Ectodermal cell (in vitro differentiated cells): ENCODE measurements at regions not wholly inside any gene's neighbourhood (a gene's known extent, or its start where the extent isn't known, plus 50 kb on each side); places are given as distances from the start of the nearest gene placed in this dataset.

Experiments used
- H3K27ac ChIP-seq: 2 replicates; pipeline ENCODE4 v1.7.0; 2013; ENCODE audit warnings: mild to moderate bottlenecking, low read depth, low read length; ENCODE audit not compliant: insufficient read depth, poor library complexity, severe bottlenecking
- H3K27me3 ChIP-seq: 2 replicates; pipeline ENCODE4 v1.7.0; 2013; ENCODE audit warnings: mild to moderate bottlenecking, low read length; ENCODE audit not compliant: insufficient read depth, control insufficient read depth, poor library complexity, severe bottlenecking
- H3K36me3 ChIP-seq: one replicate; pipeline ENCODE4 v1.7.0; 2013; ENCODE audit warnings: low read length; ENCODE audit not compliant: control insufficient read depth, insufficient read depth
- H3K4me1 ChIP-seq: one replicate; pipeline ENCODE4 v1.7.0; 2013; ENCODE audit warnings: low read length; ENCODE audit not compliant: control insufficient read depth, insufficient read depth
- H3K4me3 ChIP-seq: 2 replicates; pipeline ENCODE4 v1.7.0; 2013; ENCODE audit warnings: low read depth, low read length, control low read depth; ENCODE audit not compliant: insufficient read depth
- H3K9me3 ChIP-seq: 2 replicates; pipeline ENCODE4 v1.7.0; 2013; ENCODE audit warnings: mild to moderate bottlenecking, low read length, moderate library complexity; ENCODE audit not compliant: control insufficient read depth
- WGBS, 2 experiments: methylation state at CpG; one replicate each; pipeline ENCODE4 v1.1.7; 2013; ENCODE audit warnings: missing lambda C conversion rate in 2 of 2; 5-methylcytosine and 5-hydroxymethylcytosine counted together

DNA sequence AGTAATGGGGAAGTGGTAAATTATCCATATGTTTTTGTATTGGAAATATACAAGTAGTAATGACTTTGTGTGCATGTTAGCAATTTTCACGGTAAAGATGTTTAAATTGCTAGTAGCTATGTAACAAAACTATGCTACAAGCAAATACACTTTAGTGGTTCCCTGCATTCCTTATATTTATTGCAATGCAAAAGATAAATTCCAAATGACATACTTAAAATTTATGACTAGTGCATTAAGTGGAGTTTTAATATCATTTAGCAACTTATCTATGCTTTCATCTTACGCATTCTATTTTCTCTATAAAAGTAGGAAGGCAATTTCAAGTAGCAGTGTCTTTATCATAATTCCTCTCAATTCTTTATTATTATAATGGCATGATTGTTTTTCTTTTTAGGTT, 482.8 kb downstream of the SLITRK5 start:
- Histone ChIP-seq H3K4me3 (no peak overlapping the region), H3K36me3 (no peaks in the 10 kb centered on the region), H3K9me3 (no peaks in the 10 kb centered on the region), H3K27me3 (no peaks in the 10 kb centered on the region), H3K27ac (no peak overlapping the region), H3K4me1 (no peaks in the 10 kb centered on the region)
- WGBS, 2 experiments, result 100% methylated on average over 1 of the region's 2 CpGs; no CpG with 5 or more reads in 1 of the 2 experiments

DNA sequence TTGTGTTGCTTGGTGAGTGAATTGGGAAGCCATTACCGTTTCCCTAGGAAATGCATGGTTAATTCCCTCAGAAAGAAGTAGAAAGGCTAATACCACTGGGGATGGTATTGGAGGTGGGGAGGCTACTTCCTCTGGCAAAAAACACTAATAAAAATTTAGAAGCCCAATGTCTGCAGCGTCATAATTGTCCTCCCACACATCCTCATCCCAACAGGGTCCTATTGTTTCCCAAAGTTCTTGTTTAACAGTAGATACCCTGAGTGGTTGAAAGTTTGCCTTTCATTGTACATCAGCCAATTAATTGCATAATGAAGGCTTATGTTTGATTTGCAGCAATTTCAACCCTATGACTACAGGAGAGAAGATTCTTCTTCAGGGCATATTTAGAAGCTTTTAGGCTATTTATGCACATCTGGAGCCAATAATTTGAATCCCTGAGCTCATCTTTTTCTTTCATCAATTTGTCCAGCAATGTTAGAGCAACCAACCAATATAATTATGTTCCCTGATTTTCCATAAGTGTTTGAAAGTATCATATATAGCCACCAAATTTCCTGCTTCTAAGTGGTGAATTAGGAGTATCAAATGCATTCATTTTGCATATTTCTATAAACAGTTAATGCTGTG, 491.0 kb downstream of the SLITRK5 start:
- no peak overlapping the region for H3K27ac ChIP-seq
- H3K4me3 ChIP-seq, result no peak overlapping the region
- H3K4me1 ChIP-seq, result no peaks in the 10 kb centered on the region
- H3K9me3 ChIP-seq, result no peaks in the 10 kb centered on the region
- no peaks in the 10 kb centered on the region for H3K27me3 ChIP-seq
- WGBS, 2 experiments, result 92 to 93% methylated on average over 1 to 2 of the region's 2 CpGs
- H3K36me3 ChIP-seq, result no peaks in the 10 kb centered on the region

DNA sequence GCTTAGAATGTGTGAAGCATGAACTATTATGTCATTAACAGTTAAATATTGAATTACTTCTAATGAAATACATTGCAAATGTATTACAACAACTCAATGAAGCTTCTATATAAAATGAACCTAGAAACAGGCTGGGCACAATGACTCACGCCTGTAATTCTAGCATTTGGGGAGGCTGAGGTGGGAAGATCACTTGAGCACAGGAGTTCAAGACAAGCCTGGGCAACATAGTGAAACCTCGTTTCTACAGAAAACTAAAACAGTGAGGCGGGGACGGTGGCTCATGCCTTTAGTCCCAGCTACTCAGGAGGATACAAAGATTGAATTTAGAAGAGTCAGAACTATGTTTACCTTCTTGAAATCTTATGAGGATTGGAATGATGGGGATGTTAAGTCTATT, 505.1 kb downstream of the SLITRK5 start:
- Histone ChIP-seq H3K36me3 (no peaks in the 10 kb centered on the region), H3K4me1 (no peaks in the 10 kb centered on the region), H3K4me3 (no peak overlapping the region), H3K9me3 (no peaks in the 10 kb centered on the region), H3K27me3 (no peaks in the 10 kb centered on the region), H3K27ac (no peak overlapping the region)
- WGBS, 2 experiments, result 79 to 93% methylated on average over 4 of the region's 4 CpGs

DNA sequence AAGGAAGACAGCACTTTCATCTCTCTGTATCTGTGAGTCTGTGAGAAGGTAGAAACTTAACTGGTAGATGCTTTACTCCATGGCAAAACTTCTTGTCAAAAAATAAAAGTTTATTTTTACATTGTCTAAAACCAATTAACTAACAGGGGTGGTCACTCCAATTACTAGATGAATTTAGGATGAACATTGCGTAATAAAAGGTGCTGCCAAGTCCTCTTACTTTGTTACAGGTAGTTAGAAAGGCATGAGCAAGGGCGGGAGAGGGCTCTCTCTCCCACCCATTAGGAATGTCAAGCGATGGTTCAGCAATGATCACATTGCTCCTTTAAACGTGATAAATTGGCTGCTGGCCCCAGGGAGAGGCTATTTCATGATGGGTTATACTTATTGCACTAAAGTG, 512.3 kb downstream of the SLITRK5 start:
- H3K9me3 ChIP-seq, result no peaks in the 10 kb centered on the region
- H3K4me3 ChIP-seq, result no peak overlapping the region
- WGBS, 2 experiments, result 90 to 94% methylated on average over 4 of the region's 4 CpGs
- no peak overlapping the region for H3K27ac ChIP-seq
- H3K4me1 ChIP-seq, result no peaks in the 10 kb centered on the region
- H3K27me3 ChIP-seq, result no peaks in the 10 kb centered on the region
- no peaks in the 10 kb centered on the region for H3K36me3 ChIP-seq

DNA sequence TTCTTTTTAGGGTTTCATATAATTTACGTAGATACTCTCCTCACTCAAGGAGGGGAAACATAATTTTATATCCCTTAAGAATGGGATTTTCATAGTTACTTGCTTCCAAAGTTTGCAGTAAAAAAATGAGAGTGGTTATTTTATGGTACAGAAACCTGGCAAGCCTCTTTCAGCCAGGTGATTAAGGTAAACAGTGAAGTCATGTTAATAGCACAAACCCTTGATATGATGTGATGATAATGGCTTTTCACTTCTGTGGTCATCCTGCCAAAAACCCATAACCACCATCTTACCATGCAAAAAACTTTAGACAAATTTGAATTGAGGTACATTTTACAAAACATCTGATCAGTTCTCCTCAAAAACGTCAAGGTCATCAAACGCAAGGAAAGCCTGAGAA, 517.8 kb downstream of the SLITRK5 start:
- no peaks in the 10 kb centered on the region for H3K36me3 ChIP-seq
- H3K4me3 ChIP-seq, result no peak overlapping the region
- no peaks in the 10 kb centered on the region for H3K9me3 ChIP-seq
- WGBS, 2 experiments, result 96% methylated on average over 2 to 3 of the region's 3 CpGs
- no peaks in the 10 kb centered on the region for H3K27me3 ChIP-seq
- H3K27ac ChIP-seq, result no peak overlapping the region
- no peaks in the 10 kb centered on the region for H3K4me1 ChIP-seq

DNA sequence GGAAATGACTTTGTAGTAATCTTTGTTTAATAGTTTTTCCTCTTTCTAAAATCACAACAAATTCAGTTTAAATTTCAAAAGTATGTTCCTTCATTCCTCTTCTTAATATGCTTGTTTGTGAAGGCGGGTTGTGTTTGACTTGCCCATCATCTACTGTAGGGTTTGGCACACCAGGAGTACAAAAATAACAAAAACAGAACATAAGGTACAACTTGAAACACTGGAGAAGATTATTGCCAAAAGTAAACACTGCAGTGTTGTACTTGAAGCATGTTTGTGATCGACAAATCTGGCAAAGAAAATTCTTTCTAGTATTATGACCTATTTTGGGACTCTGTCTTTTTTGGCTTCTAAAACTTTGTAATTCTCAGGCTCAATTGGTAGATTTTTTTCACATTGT, 518.6 kb downstream of the SLITRK5 start:
- WGBS, 2 experiments, result 96 to 100% methylated on average over 1 to 2 of the region's 2 CpGs

DNA sequence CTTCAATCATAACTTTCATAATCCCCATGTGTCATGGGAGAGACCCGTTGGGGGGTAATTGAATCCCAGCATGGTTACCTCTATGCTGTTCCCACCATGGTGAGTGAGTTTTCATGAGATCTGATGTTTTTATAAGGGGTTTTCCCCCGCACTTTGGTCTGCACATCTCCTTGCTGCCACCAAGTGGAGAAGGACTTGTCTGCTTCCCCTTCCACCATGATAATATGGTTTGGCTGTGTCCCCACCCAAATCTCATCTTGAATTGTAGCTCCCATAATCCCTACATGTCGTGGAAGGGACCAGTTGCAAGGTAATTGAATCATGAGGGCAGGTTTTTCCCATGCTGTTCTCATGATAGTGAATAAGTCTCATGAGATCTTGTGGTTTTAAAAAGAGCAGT, 524.9 kb downstream of the SLITRK5 start:
- Histone ChIP-seq H3K27ac (no peak overlapping the region), H3K9me3 (no peaks in the 10 kb centered on the region), H3K36me3 (no peaks in the 10 kb centered on the region), H3K4me1 (no peaks in the 10 kb centered on the region), H3K27me3 (no peaks in the 10 kb centered on the region), H3K4me3 (no peak overlapping the region)
- WGBS, 2 experiments, result 85 to 90% methylated on average over 2 to 3 of the region's 3 CpGs

More for the DNA sequence above, 518.6 kb downstream of the SLITRK5 start:
- Histone ChIP-seq H3K4me3 (no peak overlapping the region), H3K9me3 (no peaks in the 10 kb centered on the region), H3K27ac (no peak overlapping the region), H3K36me3 (no peaks in the 10 kb centered on the region), H3K27me3 (no peaks in the 10 kb centered on the region), H3K4me1 (no peaks in the 10 kb centered on the region)

DNA sequence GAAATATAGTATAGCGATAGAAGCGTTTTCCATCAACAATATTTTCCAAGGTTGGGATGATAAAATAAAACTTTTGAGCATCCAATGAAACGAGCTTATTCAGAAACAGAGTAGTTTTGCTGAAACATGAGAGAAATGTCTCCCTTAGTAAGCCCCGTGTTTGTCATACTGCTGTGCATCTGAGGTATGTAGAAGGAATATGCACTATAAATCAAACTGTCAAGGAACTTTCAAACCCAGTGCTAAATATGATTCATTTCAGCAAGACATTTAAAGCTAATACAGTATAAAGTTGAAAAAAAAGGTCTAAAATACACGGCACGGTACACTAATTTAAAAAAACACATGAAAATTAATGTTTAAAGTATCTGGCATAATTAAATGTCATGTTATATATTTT, 546.2 kb downstream of the SLITRK5 start:
- Histone ChIP-seq H3K27me3 (no peaks in the 10 kb centered on the region), H3K27ac (no peak overlapping the region), H3K4me3 (no peak overlapping the region), H3K4me1 (no peaks in the 10 kb centered on the region), H3K36me3 (no peaks in the 10 kb centered on the region), H3K9me3 (no peaks in the 10 kb centered on the region)
- 98 to 100% methylated on average over 4 to 6 of the region's 6 CpGs for WGBS, 2 experiments

DNA sequence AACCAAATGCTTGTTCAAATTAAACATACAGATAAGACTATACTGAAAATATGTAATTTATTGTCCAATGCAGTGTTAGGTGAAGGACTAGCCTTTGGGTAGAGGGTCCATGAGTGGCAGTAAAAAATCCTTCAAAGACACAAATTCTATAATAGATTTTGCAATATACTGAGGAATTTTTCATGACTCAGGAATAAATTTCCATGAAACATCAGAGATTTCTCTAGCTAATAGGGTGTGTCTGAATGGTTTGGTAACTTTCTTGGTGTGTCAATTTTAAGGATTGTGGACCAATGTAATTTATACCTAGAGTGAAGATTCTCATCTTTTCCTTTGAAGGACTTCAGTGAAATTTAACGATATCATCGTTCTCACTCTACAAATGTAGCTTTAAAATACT, 546.7 kb downstream of the SLITRK5 start:
- H3K36me3 ChIP-seq, result no peaks in the 10 kb centered on the region
- no peaks in the 10 kb centered on the region for H3K4me1 ChIP-seq
- no peak overlapping the region for H3K27ac ChIP-seq
- no peaks in the 10 kb centered on the region for H3K9me3 ChIP-seq
- no peak overlapping the region for H3K4me3 ChIP-seq
- WGBS, 2 experiments, result 96% methylated on average over 2 of the region's 2 CpGs; no CpG with 5 or more reads in 1 of the 2 experiments
- no peaks in the 10 kb centered on the region for H3K27me3 ChIP-seq

DNA sequence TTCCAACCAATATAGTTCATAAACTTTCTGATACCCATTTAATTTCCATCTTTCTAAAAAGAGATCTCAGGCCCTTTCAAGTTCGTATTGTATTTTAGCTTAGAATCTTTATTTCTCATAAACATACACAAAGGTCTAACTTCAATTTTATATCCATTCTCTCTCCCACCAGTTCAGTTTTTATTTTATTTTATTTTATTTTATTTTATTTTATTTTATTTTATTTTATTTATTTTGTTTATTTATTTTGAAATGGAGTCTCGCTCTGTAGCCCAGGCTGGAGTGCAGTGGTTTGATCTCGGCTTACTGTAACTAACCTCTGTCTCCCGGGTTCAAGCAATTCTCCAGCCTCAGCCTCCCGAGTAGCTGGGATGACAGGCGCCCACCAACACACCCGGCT, 552.8 kb downstream of the SLITRK5 start:
- WGBS, 2 experiments, result 92 to 95% methylated on average over 7 of the region's 7 CpGs

DNA sequence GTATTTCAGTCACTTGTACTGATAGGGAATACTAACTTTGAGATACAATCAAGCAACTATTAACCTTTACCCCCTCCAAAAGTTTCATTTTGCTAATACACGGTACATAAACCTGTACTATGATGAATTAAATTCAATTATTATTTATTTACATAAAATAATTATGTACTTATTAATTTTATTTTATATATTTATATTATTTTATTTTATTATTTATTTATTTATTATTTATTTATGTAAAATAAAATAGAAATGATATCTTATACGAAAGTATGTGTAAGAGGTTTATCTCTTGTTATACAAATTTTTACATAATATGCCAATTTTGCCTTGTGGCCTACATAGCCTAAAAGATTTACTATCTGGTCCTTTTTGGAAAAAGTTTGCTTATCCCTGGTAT, 564.3 kb downstream of the SLITRK5 start:
- WGBS, 2 experiments, result no CpG with 5 or more reads among the region's 2 CpGs
- no peak overlapping the region for H3K27ac ChIP-seq

More for the DNA sequence above, 552.8 kb downstream of the SLITRK5 start:
- H3K27ac ChIP-seq, result no peak overlapping the region
- no peaks in the 10 kb centered on the region for H3K36me3 ChIP-seq
- H3K27me3 ChIP-seq, result no peaks in the 10 kb centered on the region
- no peak overlapping the region for H3K4me3 ChIP-seq
- H3K9me3 ChIP-seq, result no peaks in the 10 kb centered on the region
- no peaks in the 10 kb centered on the region for H3K4me1 ChIP-seq

More for the DNA sequence above, 564.3 kb downstream of the SLITRK5 start:
- Histone ChIP-seq H3K9me3 (no peaks in the 10 kb centered on the region), H3K4me1 (no peaks in the 10 kb centered on the region), H3K4me3 (no peak overlapping the region), H3K36me3 (no peaks in the 10 kb centered on the region), H3K27me3 (no peaks in the 10 kb centered on the region)
